DND-41 (cell line): ENCODE measurements at regions not wholly inside any gene's neighbourhood (a gene's known extent, or its start where the extent isn't known, plus 50 kb on each side); places are given as distances from the start of the nearest gene placed in this dataset.

Source experiments
- ATAC-seq: fragments of 200-7000 bp; cut with Tn5 transposase; 3 replicates; pipeline ENCODE4 v1.9.1; 2021; ENCODE audit warnings: low read depth; ENCODE audit not compliant: insufficient read depth
- DNase-seq: peaks from one replicate; pipeline ENCODE4 v3.0.0-alpha.2; 2020
- H2AFZ ChIP-seq: 2 replicates; pipeline ENCODE4 v1.6.0; 2012; ENCODE audit warnings: low read depth, low read length
- H3K27ac ChIP-seq: 2 replicates; pipeline ENCODE4 v1.5.1; 2012; ENCODE audit warnings: low read length, inconsistent platforms
- H3K27me3 ChIP-seq: fragments of 200-600 bp; sonication (generic); 2 replicates; pipeline ENCODE4 v1.6.0; 2012; ENCODE audit warnings: low read length, mild to moderate bottlenecking, inconsistent platforms; ENCODE audit not compliant: insufficient read depth, poor library complexity
- H3K36me3 ChIP-seq: 2 replicates; pipeline ENCODE4 v1.5.1; 2012; ENCODE audit warnings: low read length, inconsistent platforms; ENCODE audit not compliant: insufficient read depth
- H3K4me1 ChIP-seq: 2 replicates; pipeline ENCODE4 v1.5.1; 2012; ENCODE audit warnings: mild to moderate bottlenecking, low read length; ENCODE audit not compliant: insufficient read depth
- H3K4me2 ChIP-seq: 2 replicates; pipeline ENCODE4 v1.6.0; 2012; ENCODE audit warnings: mild to moderate bottlenecking, moderate library complexity, low read length, inconsistent platforms; ENCODE audit not compliant: insufficient read depth
- H3K4me3 ChIP-seq, 2 experiments: fragments of 200-600 bp in 1 of 2; shearing (Covaris generic) in 1 of 2; 2 replicates each; pipeline ENCODE4 v1.5.1; 2012 to 2016; ENCODE audit warnings: inconsistent platforms in 2 of 2, low read length in 2 of 2, mild to moderate bottlenecking in 2 of 2, low read depth in 1 of 2, moderate library complexity in 1 of 2
- H3K79me2 ChIP-seq: 2 replicates; pipeline ENCODE4 v1.6.0; 2012; ENCODE audit warnings: low read length, inconsistent platforms; ENCODE audit not compliant: insufficient read depth
- H3K9ac ChIP-seq: 2 replicates; pipeline ENCODE4 v1.6.0; 2012; ENCODE audit warnings: low read depth, mild to moderate bottlenecking, inconsistent platforms, low read length, moderate library complexity
- H3K9me3 ChIP-seq: 2 replicates; pipeline ENCODE4 v1.5.1; 2012; ENCODE audit warnings: low read length, moderate library complexity, mild to moderate bottlenecking, inconsistent platforms; ENCODE audit not compliant: insufficient read depth, severe bottlenecking
- H4K20me1 ChIP-seq: 2 replicates; pipeline ENCODE4 v1.6.0; 2012; ENCODE audit warnings: low read length; ENCODE audit not compliant: insufficient read depth
- EZH2 ChIP-seq: IDR thresholded peaks from 3 replicates; pipeline ENCODE4 v1.6.1; 2012; ENCODE audit warnings: borderline replicate concordance, low read depth, mild to moderate bottlenecking, moderate library complexity, low read length, inconsistent platforms; ENCODE audit not compliant: severe bottlenecking
- TF ChIP-seq, protein P1 (sequence below): IDR thresholded peaks from 2 replicates; pipeline ENCODE4 v1.5.1; 2012; ENCODE audit warnings: borderline replicate concordance, low read length, moderate library complexity, mild to moderate bottlenecking; ENCODE audit not compliant: poor library complexity, severe bottlenecking; ENCODE audit errors: extremely low read depth

DNA sequence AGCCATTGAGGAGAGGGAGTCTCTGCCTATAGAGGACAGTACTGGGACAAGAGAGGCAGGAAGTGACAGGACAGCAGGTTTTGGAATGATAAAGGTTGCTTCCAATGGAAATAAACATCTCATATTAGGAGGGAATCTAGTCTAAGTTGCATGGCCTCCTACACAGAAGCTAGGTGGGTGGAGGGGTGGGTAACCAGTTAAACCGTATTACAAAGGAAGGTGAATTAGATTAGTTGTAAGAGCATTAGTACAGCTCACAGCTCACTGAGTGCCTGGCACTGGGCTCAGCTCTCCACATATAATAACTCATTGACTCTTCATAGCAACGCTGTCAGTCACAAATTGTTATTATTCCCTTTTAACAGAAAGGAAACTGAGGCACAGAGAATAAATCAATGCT is 468.1 kb downstream of the PTPRU start:
- no peaks in the 10 kb centered on the region for H3K27me3 ChIP-seq
- DNase-seq (no peak), ATAC-seq (no peak)
- no peaks in the 10 kb centered on the region for H3K4me1 ChIP-seq
- no peak for TF ChIP-seq EZH2
- TF ChIP-seq, protein P1, sequence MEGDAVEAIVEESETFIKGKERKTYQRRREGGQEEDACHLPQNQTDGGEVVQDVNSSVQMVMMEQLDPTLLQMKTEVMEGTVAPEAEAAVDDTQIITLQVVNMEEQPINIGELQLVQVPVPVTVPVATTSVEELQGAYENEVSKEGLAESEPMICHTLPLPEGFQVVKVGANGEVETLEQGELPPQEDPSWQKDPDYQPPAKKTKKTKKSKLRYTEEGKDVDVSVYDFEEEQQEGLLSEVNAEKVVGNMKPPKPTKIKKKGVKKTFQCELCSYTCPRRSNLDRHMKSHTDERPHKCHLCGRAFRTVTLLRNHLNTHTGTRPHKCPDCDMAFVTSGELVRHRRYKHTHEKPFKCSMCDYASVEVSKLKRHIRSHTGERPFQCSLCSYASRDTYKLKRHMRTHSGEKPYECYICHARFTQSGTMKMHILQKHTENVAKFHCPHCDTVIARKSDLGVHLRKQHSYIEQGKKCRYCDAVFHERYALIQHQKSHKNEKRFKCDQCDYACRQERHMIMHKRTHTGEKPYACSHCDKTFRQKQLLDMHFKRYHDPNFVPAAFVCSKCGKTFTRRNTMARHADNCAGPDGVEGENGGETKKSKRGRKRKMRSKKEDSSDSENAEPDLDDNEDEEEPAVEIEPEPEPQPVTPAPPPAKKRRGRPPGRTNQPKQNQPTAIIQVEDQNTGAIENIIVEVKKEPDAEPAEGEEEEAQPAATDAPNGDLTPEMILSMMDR, result no peak
- no peaks in the 10 kb centered on the region for H4K20me1 ChIP-seq
- H3K4me2 ChIP-seq, result no peak overlapping the region
- H2AFZ ChIP-seq, result no peak overlapping the region
- no peaks in the 10 kb centered on the region for H3K9me3 ChIP-seq
- no peaks in the 10 kb centered on the region for H3K79me2 ChIP-seq
- H3K4me3 ChIP-seq, result no peak overlapping the region
- no peaks in the 10 kb centered on the region for H3K36me3 ChIP-seq
- H3K9ac ChIP-seq, result no peak overlapping the region
- H3K27ac ChIP-seq, result no peak overlapping the region

DNA sequence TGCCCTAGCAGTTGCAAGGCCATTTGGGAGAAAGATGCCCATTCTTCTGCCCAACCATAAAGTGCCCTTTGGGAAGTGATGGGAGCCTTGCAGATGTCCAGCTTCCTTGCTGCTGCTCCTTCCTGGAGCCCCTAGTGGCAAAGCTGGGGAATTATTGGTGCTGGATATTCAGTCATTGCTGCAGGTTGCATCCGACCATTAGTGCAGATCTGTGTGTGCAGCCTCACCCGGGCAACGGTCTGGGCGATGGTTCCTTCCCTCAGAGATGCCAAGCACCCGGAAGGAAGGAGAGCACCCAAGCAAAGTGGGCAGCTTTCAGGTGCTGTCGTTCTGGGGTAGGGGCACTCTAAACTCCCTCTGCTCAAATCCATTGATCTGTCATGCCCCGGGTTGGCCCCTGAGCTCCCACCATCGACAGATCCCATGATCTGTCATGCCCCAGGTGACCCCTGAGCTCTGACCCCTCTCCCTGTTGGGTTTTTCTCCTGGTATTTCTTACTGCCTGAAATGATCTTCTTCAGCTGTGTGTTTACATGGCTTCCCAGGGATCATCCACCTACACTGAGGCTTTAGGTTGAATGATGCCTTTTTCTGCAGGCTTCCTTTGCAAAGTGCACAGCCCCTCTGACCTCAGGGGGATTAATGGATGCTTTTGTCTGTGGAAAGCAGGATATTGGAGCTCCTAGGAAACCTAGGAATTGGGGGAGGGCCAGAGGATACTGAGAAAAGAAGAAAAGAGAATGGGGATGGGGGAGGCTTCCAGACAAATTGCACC is 467.5 kb downstream of the PTPRU start:
- Histone ChIP-seq H3K4me2 (no peak overlapping the region), H3K27me3 (no peaks in the 10 kb centered on the region), H3K36me3 (no peaks in the 10 kb centered on the region), H3K9ac (no peak overlapping the region), H3K4me3 (no peak overlapping the region), H2AFZ (no peak overlapping the region), H3K79me2 (no peaks in the 10 kb centered on the region), H4K20me1 (no peaks in the 10 kb centered on the region), H3K27ac (no peak overlapping the region), H3K4me1 (no peaks in the 10 kb centered on the region), H3K9me3 (no peaks in the 10 kb centered on the region)
- DNase-seq (no peak), ATAC-seq (no peak)
- TF ChIP-seq, protein P1, result peak; percentile 67
- TF ChIP-seq EZH2, result no peak

DNA sequence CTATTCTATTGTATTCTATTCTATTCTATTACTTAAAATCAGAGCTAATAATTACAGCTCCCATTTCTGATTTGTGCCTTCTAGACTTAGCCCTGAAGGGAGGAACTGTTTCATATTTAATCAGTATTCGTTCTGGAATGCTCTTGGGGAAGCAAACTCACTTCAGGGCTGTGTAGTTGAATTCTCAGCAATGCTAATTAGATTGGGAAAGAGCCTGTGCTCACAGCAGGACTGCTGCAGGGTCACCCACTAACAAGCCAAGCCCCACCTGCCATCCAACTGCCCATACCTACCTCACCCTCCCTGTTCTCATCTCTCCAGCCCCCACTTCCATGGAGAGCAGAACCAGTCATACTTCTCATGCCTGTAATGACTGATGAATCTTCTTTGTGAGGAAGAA is 464.2 kb downstream of the PTPRU start:
- Histone ChIP-seq H3K27me3 (no peaks in the 10 kb centered on the region), H3K4me3 (no peak overlapping the region), H3K4me2 (no peak overlapping the region), H3K9ac (no peak overlapping the region), H2AFZ (no peak overlapping the region), H3K36me3 (no peaks in the 10 kb centered on the region), H3K9me3 (no peaks in the 10 kb centered on the region), H3K27ac (no peak overlapping the region), H3K79me2 (no peaks in the 10 kb centered on the region), H3K4me1 (no peaks in the 10 kb centered on the region), H4K20me1 (0 out of 2 replicates have a peak, but pooled peaks cover 5% of the 10 kb centered on the region)
- TF ChIP-seq, protein P1, result no peak
- no peak for TF ChIP-seq EZH2
- DNase-seq (no peak), ATAC-seq (no peak)
